ENCODE measurements at regions not wholly inside any gene's neighbourhood (a gene's known extent, or its start where the extent isn't known, plus 50 kb on each side); places are given as distances from the start of the nearest gene placed in this dataset.

DNA sequence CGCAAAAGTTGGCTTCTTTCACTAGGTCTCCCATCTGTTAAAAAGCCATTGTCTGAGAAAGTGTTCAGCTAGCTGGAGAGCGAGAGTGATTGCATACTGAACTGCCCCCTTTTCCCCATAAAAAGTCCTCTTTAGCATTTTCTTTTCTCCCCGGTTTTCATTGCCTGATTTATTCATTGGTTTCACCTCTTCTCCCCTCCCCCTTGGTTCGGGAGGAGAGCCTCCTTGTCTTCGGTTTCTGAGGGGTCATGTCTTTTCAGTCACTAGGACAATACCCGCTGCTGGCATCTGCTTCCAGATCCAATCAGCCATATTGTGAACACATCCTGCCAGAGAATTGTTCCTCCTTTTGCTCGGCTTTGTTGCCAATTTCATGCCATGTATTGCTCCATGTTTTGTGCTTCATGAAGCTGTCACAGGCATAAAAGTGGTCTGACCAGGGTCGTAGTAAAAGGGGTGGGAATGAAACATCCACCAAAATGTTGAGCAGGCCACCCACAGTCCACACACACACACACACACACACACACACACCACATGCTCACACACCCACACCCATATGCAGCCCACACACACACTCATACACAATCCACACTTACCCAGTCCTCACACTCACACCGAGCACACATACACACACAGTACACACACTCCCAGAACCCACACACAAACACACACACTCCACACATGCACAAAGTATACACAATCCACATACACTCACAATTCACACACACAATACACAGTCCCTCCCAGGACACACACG, 136.0 kb downstream of the NKX6-1 start:
- TF ChIP-seq, protein P1, sequence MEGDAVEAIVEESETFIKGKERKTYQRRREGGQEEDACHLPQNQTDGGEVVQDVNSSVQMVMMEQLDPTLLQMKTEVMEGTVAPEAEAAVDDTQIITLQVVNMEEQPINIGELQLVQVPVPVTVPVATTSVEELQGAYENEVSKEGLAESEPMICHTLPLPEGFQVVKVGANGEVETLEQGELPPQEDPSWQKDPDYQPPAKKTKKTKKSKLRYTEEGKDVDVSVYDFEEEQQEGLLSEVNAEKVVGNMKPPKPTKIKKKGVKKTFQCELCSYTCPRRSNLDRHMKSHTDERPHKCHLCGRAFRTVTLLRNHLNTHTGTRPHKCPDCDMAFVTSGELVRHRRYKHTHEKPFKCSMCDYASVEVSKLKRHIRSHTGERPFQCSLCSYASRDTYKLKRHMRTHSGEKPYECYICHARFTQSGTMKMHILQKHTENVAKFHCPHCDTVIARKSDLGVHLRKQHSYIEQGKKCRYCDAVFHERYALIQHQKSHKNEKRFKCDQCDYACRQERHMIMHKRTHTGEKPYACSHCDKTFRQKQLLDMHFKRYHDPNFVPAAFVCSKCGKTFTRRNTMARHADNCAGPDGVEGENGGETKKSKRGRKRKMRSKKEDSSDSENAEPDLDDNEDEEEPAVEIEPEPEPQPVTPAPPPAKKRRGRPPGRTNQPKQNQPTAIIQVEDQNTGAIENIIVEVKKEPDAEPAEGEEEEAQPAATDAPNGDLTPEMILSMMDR (IDR thresholded peaks at IDR 0.05 in 4 of 5, conservative IDR thresholded peaks at IDR 0.05 in 1 of 5): no peak
- TF ChIP-seq POLR2A (IDR thresholded peaks at IDR 0.05): no peak
